LNCaP clone FGC (cell line): ENCODE measurements at regions not wholly inside any gene's neighbourhood (a gene's known extent, or its start where the extent isn't known, plus 50 kb on each side); places are given as distances from the start of the nearest gene placed in this dataset.

ENCODE experiments used
- DNase-seq: peaks from one replicate; pipeline ENCODE4 v3.0.0-alpha.2; 2011; ENCODE audit warnings: low read depth
- H3K4me3 ChIP-seq: 2 replicates; pipeline ENCODE4 v1.5.1; 2011; ENCODE audit warnings: mild to moderate bottlenecking, low read depth, low read length, control low read depth
- CTCF ChIP-seq: IDR thresholded peaks from 2 replicates; pipeline ENCODE4 v1.5.1; 2012; ENCODE audit warnings: mild to moderate bottlenecking; ENCODE audit not compliant: control insufficient read depth, insufficient read depth; ENCODE audit errors: extremely low read depth

GRCh38 chr14:42664190-42664589 lies 1057.5 kb downstream of the LRFN5 start:
- H3K4me3 ChIP-seq, result no peak overlapping the region
- TF ChIP-seq CTCF, result no peak
- no peak for DNase-seq

- TF ChIP-seq CTCF, result no peak
- no peak for DNase-seq
- H3K4me3 ChIP-seq, result no peak overlapping the region
Measured at GRCh38 chr14:42654707-42655106, 1048.0 kb downstream of the LRFN5 start.

- DNase-seq, result no peak
- TF ChIP-seq CTCF, result no peak
Measured at GRCh38 chr14:42642787-42643186, 1036.1 kb downstream of the LRFN5 start.

GRCh38 chr14:42633504-42634095 lies 1026.9 kb downstream of the LRFN5 start:
- TF ChIP-seq CTCF, result no peak
- DNase-seq, result no peak
- no peak overlapping the region for H3K4me3 ChIP-seq

More at GRCh38 chr14:42642787-42643186, 1036.1 kb downstream of the LRFN5 start:
- H3K4me3 ChIP-seq, result no peak overlapping the region

GRCh38 chr14:42629553-42629952 lies 1022.9 kb downstream of the LRFN5 start:
- no peak for TF ChIP-seq CTCF
- no peak for DNase-seq
- no peak overlapping the region for H3K4me3 ChIP-seq

- H3K4me3 ChIP-seq, result no peak overlapping the region
- no peak for TF ChIP-seq CTCF
- DNase-seq, result no peak
Measured at GRCh38 chr14:42628602-42629001, 1021.9 kb downstream of the LRFN5 start.

GRCh38 chr14:42626986-42627385 lies 1020.3 kb downstream of the LRFN5 start:
- no peak for TF ChIP-seq CTCF
- no peak for DNase-seq
- no peak overlapping the region for H3K4me3 ChIP-seq
